HG03280 (cell line): ENCODE measurements at regions not wholly inside any gene's neighbourhood (a gene's known extent, or its start where the extent isn't known, plus 50 kb on each side); places are given as distances from the start of the nearest gene placed in this dataset.

Experiments
- ATAC-seq: cut with Tn5 transposase; IDR thresholded peaks from one replicate; pipeline ENCODE4 v1.9.1; 2021; ENCODE audit warnings: mild to moderate bottlenecking, moderate library complexity; ENCODE audit not compliant: unreplicated experiment

GRCh38 chr18:6648581-6648980 is 80.9 kb upstream of the ARHGAP28 start:
- no peak for ATAC-seq

- ATAC-seq: no peak
These were observed 79.9 kb upstream of the ARHGAP28 start for GRCh38 chr18:6649421-6650126.

GRCh38 chr18:6650127-6650507 is 79.4 kb upstream of the ARHGAP28 start:
- ATAC-seq: no peak

- ATAC-seq: no peak
These were observed 78.8 kb upstream of the ARHGAP28 start for GRCh38 chr18:6650747-6651146.

GRCh38 chr18:6652098-6652497 is 77.4 kb upstream of the ARHGAP28 start:
- no peak for ATAC-seq

- no peak for ATAC-seq
These were observed 75.6 kb upstream of the ARHGAP28 start for GRCh38 chr18:6653880-6654279.

GRCh38 chr18:6659963-6660725 is 69.4 kb upstream of the ARHGAP28 start:
- ATAC-seq: no peak

- no peak for ATAC-seq
These were observed 67.7 kb upstream of the ARHGAP28 start for GRCh38 chr18:6661692-6662415.

- ATAC-seq: no peak
These were observed 63.4 kb upstream of the ARHGAP28 start for GRCh38 chr18:6666012-6666685.

GRCh38 chr18:6668836-6669235 is 60.7 kb upstream of the ARHGAP28 start:
- ATAC-seq: no peak

GRCh38 chr18:6672821-6673308 is 56.7 kb upstream of the ARHGAP28 start:
- ATAC-seq: no peak

GRCh38 chr18:6677086-6677485 is 52.4 kb upstream of the ARHGAP28 start:
- ATAC-seq: no peak

- ATAC-seq: no peak
These were observed 50.3 kb upstream of the ARHGAP28 start for GRCh38 chr18:6679201-6679600.
